ENCODE measurements at regions not wholly inside any gene's neighbourhood (a gene's known extent, or its start where the extent isn't known, plus 50 kb on each side); places are given as distances from the start of the nearest gene placed in this dataset.

- no peaks in the 10 kb centered on the region for H3F3A ChIP-seq (ENCODE audit: control insufficient read depth, insufficient read depth)
- no peak overlapping the region for H3K4me2 ChIP-seq (ENCODE audit: low read length)
- H4K20me1 ChIP-seq (ENCODE audit: control insufficient read depth, insufficient read depth, low read depth, low read length) = no peaks in the 10 kb centered on the region
- H3K36me3 ChIP-seq (ENCODE audit: control insufficient read depth, low read length) = no peaks in the 10 kb centered on the region
- H3K27ac ChIP-seq (ENCODE audit: low read depth, low read length) = no peak overlapping the region
- no peaks in the 10 kb centered on the region for H3K79me2 ChIP-seq (ENCODE audit: control insufficient read depth, low read length)
- H3K4me3 ChIP-seq (ENCODE audit: low read length) = no peak overlapping the region
- H3K9me3 ChIP-seq (ENCODE audit: control insufficient read depth, insufficient read depth, low read length) = no peaks in the 10 kb centered on the region
- no peaks in the 10 kb centered on the region for H3K27me3 ChIP-seq (ENCODE audit: control insufficient read depth, low read length)
- no peaks in the 10 kb centered on the region for H3K9me2 ChIP-seq (replicated peaks; ENCODE audit: control insufficient read depth, low read length)
- no peaks in the 10 kb centered on the region for H3K4me1 ChIP-seq (ENCODE audit: control insufficient read depth, low read length)
- TF ChIP-seq CTCF (IDR thresholded peaks at IDR 0.05; ENCODE audit: low read depth, low read length, poor library complexity, severe bottlenecking) (no peak), EZH2phosphoT487 (IDR thresholded peaks at IDR 0.05; ENCODE audit: borderline replicate concordance, low read length) (no peak)
These were observed 79.4 kb upstream of the OGFRL1 start for GRCh38 chr6:71209206-71209605.

- Histone ChIP-seq H3K4me3 (ENCODE audit: low read length) (no peak overlapping the region), H3K36me3 (ENCODE audit: control insufficient read depth, low read length) (no peaks in the 10 kb centered on the region), H3K27ac (ENCODE audit: low read depth, low read length) (no peak overlapping the region), H3K4me1 (ENCODE audit: control insufficient read depth, low read length) (no peaks in the 10 kb centered on the region), H3F3A (ENCODE audit: control insufficient read depth, insufficient read depth) (no peaks in the 10 kb centered on the region), H3K27me3 (ENCODE audit: control insufficient read depth, low read length) (no peaks in the 10 kb centered on the region), H3K4me2 (ENCODE audit: low read length) (no peak overlapping the region), H3K9me2 (replicated peaks; ENCODE audit: control insufficient read depth, low read length) (no peaks in the 10 kb centered on the region), H3K79me2 (ENCODE audit: control insufficient read depth, low read length) (no peaks in the 10 kb centered on the region), H3K9me3 (ENCODE audit: control insufficient read depth, insufficient read depth, low read length) (no peaks in the 10 kb centered on the region), H4K20me1 (ENCODE audit: control insufficient read depth, insufficient read depth, low read depth, low read length) (no peaks in the 10 kb centered on the region)
- TF ChIP-seq EZH2phosphoT487 (IDR thresholded peaks at IDR 0.05; ENCODE audit: borderline replicate concordance, low read length) (no peak), CTCF (IDR thresholded peaks at IDR 0.05; ENCODE audit: low read depth, low read length, poor library complexity, severe bottlenecking) (no peak)
These were observed 79.0 kb upstream of the OGFRL1 start for GRCh38 chr6:71209626-71210025.

- Histone ChIP-seq H3K79me2 (ENCODE audit: control insufficient read depth, low read length) (no peaks in the 10 kb centered on the region), H3K4me3 (ENCODE audit: low read length) (no peak overlapping the region), H3K4me1 (ENCODE audit: control insufficient read depth, low read length) (no peaks in the 10 kb centered on the region), H4K20me1 (ENCODE audit: control insufficient read depth, insufficient read depth, low read depth, low read length) (no peaks in the 10 kb centered on the region), H3K27me3 (ENCODE audit: control insufficient read depth, low read length) (no peaks in the 10 kb centered on the region), H3F3A (ENCODE audit: control insufficient read depth, insufficient read depth) (no peaks in the 10 kb centered on the region), H3K9me2 (replicated peaks; ENCODE audit: control insufficient read depth, low read length) (no peaks in the 10 kb centered on the region), H3K9me3 (ENCODE audit: control insufficient read depth, insufficient read depth, low read length) (no peaks in the 10 kb centered on the region), H3K4me2 (ENCODE audit: low read length) (no peak overlapping the region), H3K36me3 (ENCODE audit: control insufficient read depth, low read length) (no peaks in the 10 kb centered on the region), H3K27ac (ENCODE audit: low read depth, low read length) (no peak overlapping the region)
- TF ChIP-seq CTCF (IDR thresholded peaks at IDR 0.05; ENCODE audit: low read depth, low read length, poor library complexity, severe bottlenecking) (no peak), EZH2phosphoT487 (IDR thresholded peaks at IDR 0.05; ENCODE audit: borderline replicate concordance, low read length) (no peak)
These were observed 76.8 kb upstream of the OGFRL1 start for GRCh38 chr6:71211799-71212198.

- Histone ChIP-seq H3K27me3 (ENCODE audit: control insufficient read depth, low read length) (no peaks in the 10 kb centered on the region), H3K79me2 (ENCODE audit: control insufficient read depth, low read length) (no peaks in the 10 kb centered on the region), H3K4me2 (ENCODE audit: low read length) (no peak overlapping the region), H3K36me3 (ENCODE audit: control insufficient read depth, low read length) (no peaks in the 10 kb centered on the region), H3K27ac (ENCODE audit: low read depth, low read length) (no peak overlapping the region), H3K4me3 (ENCODE audit: low read length) (no peak overlapping the region), H3F3A (ENCODE audit: control insufficient read depth, insufficient read depth) (no peaks in the 10 kb centered on the region), H4K20me1 (ENCODE audit: control insufficient read depth, insufficient read depth, low read depth, low read length) (no peaks in the 10 kb centered on the region), H3K9me3 (ENCODE audit: control insufficient read depth, insufficient read depth, low read length) (no peaks in the 10 kb centered on the region), H3K9me2 (replicated peaks; ENCODE audit: control insufficient read depth, low read length) (no peaks in the 10 kb centered on the region), H3K4me1 (ENCODE audit: control insufficient read depth, low read length) (no peaks in the 10 kb centered on the region)
- TF ChIP-seq CTCF (IDR thresholded peaks at IDR 0.05; ENCODE audit: low read depth, low read length, poor library complexity, severe bottlenecking) (no peak), EZH2phosphoT487 (IDR thresholded peaks at IDR 0.05; ENCODE audit: borderline replicate concordance, low read length) (no peak)
These were observed 68.1 kb upstream of the OGFRL1 start for GRCh38 chr6:71220466-71220865.
